ENCODE measurements at regions not wholly inside any gene's neighbourhood (a gene's known extent, or its start where the extent isn't known, plus 50 kb on each side); places are given as distances from the start of the nearest gene placed in this dataset.

GRCh38 chr1:114314098-114314497, 160.4 kb upstream of the SYT6 start:
- H3K27ac ChIP-seq, result no peak overlapping the region
- H3K27me3 ChIP-seq, result no peaks in the 10 kb centered on the region
- intact Hi-C loops (cut with DNase I), result no loop called here
- DNase-seq, result no peak
- WGBS, 4 donors, result 60 to 100% (median 99%) methylated on average over 1 of the region's 1 CpG
- H3K4me3 ChIP-seq, result no peak overlapping the region
- H3K4me1 ChIP-seq (replicated peaks in 1 of 2), result no peaks in the 10 kb centered on the region
- TF ChIP-seq POLR2A (IDR thresholded peaks at IDR 0.05), result no peak
- TF ChIP-seq CTCF (IDR thresholded peaks at IDR 0.05), result no peak
- no peaks in the 10 kb centered on the region for H3K36me3 ChIP-seq (replicated peaks in 1 of 2)
- H3K9me3 ChIP-seq (replicated peaks in 1 of 3), result no peaks in the 10 kb centered on the region

DNA sequence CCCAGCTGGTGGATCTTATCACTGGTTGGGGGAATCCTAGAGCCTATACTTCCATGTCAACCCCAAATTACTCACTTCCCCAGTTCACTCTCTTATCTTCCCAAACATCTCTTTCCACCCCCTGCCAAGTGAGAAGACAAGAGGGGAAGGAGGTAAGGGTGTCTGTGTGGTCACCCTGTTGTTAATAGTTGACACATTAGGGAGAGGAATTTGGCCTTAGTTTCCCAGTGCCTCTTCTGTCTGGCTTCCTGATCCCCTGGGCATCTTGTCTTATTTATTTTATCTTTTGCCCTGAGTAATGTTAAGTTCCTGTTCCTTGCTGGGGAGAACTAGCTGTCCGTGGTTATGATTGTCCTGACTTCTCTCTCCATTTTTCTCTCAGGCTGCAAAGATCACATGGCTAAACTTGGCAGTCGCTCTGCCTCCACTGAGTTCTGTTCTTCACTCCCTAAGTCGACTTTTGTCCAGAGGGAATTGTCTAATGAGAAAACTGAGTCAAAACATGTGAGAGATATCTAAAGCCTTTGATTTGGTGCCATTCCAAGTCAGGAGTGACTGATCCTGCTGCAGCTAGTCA, 157.1 kb upstream of the SYT6 start:
- H3K27ac ChIP-seq, result no peak overlapping the region

DNA sequence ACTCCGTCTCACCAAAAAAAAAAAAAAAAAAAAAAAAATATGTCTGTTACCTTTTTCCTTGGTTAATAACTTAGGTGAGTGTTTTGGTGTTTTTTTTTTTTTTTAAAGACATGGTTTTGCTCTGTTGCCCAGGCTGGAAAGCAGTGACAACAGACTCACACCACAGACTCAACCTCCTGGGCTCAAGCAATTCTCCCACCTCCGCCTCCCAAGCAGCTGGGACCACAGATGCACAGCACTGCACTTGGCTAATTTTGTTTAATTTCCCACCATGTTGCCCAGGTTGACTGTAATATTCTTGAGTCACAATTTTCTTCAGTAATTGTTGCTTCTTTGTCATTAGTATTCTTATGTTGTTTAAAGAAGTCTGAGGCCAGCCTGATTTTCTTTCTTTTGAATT, 149.2 kb upstream of the SYT6 start:
- no peaks in the 10 kb centered on the region for H3K36me3 ChIP-seq (replicated peaks in 1 of 2)
- TF ChIP-seq POLR2A (IDR thresholded peaks at IDR 0.05) (no peak), CTCF (IDR thresholded peaks at IDR 0.05) (no peak)
- H3K4me3 ChIP-seq, result no peak overlapping the region
- DNase-seq, result no peak
- intact Hi-C loops (cut with DNase I), result no loop called here
- no peaks in the 10 kb centered on the region for H3K9me3 ChIP-seq (replicated peaks in 1 of 3)
- 82 to 96% (median 93%) methylated on average over 1 to 2 of the region's 2 CpGs for WGBS, 4 donors
- H3K4me1 ChIP-seq (replicated peaks in 1 of 2), result no peaks in the 10 kb centered on the region
- no peak overlapping the region for H3K27ac ChIP-seq
- H3K27me3 ChIP-seq, result no peaks in the 10 kb centered on the region

More for the DNA sequence above, 157.1 kb upstream of the SYT6 start:
- intact Hi-C loops (cut with DNase I), result no loop called here
- Histone ChIP-seq H3K4me3 (no peak overlapping the region), H3K27me3 (no peaks in the 10 kb centered on the region), H3K9me3 (replicated peaks in 1 of 3) (no peaks in the 10 kb centered on the region), H3K4me1 (replicated peaks in 1 of 2) (no peaks in the 10 kb centered on the region), H3K36me3 (replicated peaks in 1 of 2) (no peaks in the 10 kb centered on the region)
- TF ChIP-seq POLR2A (IDR thresholded peaks at IDR 0.05) (no peak), CTCF (IDR thresholded peaks at IDR 0.05) (no peak)
- WGBS, 4 donors, result 24 to 37% (median 33%) methylated on average over 3 of the region's 3 CpGs
- DNase-seq, result peak in 1 of 7 donors; percentile 9

DNA sequence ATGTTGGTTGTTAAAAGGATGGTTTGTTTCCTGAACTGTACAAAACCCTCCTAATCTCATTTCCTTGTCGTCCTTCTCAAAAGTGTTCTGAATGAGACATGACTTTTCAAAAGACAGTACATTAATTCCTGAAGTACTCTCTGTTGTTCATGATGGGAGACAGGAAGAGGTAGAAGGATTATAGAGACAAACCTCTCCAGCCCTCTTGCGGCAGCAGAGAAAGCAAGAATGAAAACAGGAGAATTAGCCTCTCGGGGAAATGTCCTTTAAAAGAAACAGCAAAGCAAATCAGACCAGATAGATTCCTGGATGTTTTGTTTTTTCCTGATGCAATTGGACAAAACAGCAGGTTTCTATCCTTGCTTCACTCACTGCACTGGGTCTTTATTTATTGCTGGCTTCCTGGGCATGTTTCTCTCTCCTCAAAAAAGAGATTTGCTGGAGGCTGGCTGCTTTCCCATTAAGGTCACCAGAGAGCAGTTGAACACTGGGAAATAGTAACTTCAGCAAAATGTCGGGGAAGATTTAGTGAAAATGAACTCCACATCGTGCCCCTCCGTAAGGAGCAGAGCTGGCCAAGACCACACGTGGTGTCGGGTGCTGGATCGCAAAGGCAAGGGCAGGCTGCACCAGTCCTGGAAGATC, 145.8 kb upstream of the SYT6 start:
- peak in 1 of 6 experiments; percentile 16 for TF ChIP-seq CTCF (IDR thresholded peaks at IDR 0.05)
- no peak for TF ChIP-seq POLR2A (IDR thresholded peaks at IDR 0.05)
- no peaks in the 10 kb centered on the region for H3K36me3 ChIP-seq (replicated peaks in 1 of 2)
- intact Hi-C loops (cut with DNase I), result no loop called here
- WGBS, 4 donors, result 43 to 55% (median 53%) methylated on average over 9 of the region's 9 CpGs
- H3K27ac ChIP-seq, result peak overlapping the region in 1 of 5 donors; percentile 14
- H3K4me3 ChIP-seq, result no peak overlapping the region
- no peaks in the 10 kb centered on the region for H3K4me1 ChIP-seq (replicated peaks in 1 of 2)
- no peaks in the 10 kb centered on the region for H3K27me3 ChIP-seq
- no peaks in the 10 kb centered on the region for H3K9me3 ChIP-seq (replicated peaks in 1 of 3)
- no peak for DNase-seq

All from adrenal gland (tissue), 9 donors.